Kidney (tissue), 13 donors: ENCODE measurements at regions not wholly inside any gene's neighbourhood (a gene's known extent, or its start where the extent isn't known, plus 50 kb on each side); places are given as distances from the start of the nearest gene placed in this dataset.

Experiments used
- DNase-seq, 5 donors: peaks; one replicate each; pipeline ENCODE4 v3.0.0-alpha.2; 2013 to 2020
- FAIRE-seq: peaks from 2 replicates; lab custom pipeline; 2012; peaks lifted over from hg19 to GRCh38; lab: Jason Lieb, UNC
- H3K27ac ChIP-seq, 2 donors: one replicate each; pipeline ENCODE4 v1.7.0; 2013; ENCODE audit warnings: low read depth in 2 of 2, low read length in 2 of 2, inconsistent platforms in 1 of 2
- H3K27me3 ChIP-seq: one replicate; pipeline ENCODE4 v1.7.1; 2013; ENCODE audit warnings: low read length, inconsistent platforms; ENCODE audit not compliant: control insufficient read depth, insufficient read depth
- H3K36me3 ChIP-seq, 3 donors: one replicate each; pipeline versions ENCODE4 v1.7.0 to v1.7.1; 2013; ENCODE audit warnings: low read length in 3 of 3, control low read depth in 1 of 3, inconsistent platforms in 1 of 3; ENCODE audit not compliant: insufficient read depth in 3 of 3, control insufficient read depth in 2 of 3
- H3K4me1 ChIP-seq, 3 donors: one replicate each; pipeline versions ENCODE4 v1.7.0 to v1.7.1; 2013; ENCODE audit warnings: low read length in 3 of 3, inconsistent platforms in 1 of 3, low read depth in 1 of 3; ENCODE audit not compliant: control insufficient read depth in 2 of 3, insufficient read depth in 2 of 3
- H3K4me3 ChIP-seq, 3 donors: one replicate each; pipeline versions ENCODE4 v1.7.0 to v1.8.1; 2013; ENCODE audit warnings: low read length in 3 of 3, control low read depth in 1 of 3, inconsistent platforms in 1 of 3
- H3K9ac ChIP-seq, 3 donors: one replicate each; pipeline versions ENCODE4 v1.7.0 to v1.7.1; 2013; ENCODE audit warnings: low read length in 3 of 3, control low read depth in 1 of 3, inconsistent platforms in 1 of 3
- H3K9me3 ChIP-seq, 3 donors: one replicate each; pipeline versions ENCODE4 v1.7.0 to v1.7.1; 2013; ENCODE audit warnings: low read length in 3 of 3, control low read depth in 1 of 3, inconsistent platforms in 1 of 3; ENCODE audit not compliant: control insufficient read depth in 2 of 3, insufficient read depth in 1 of 3
- CTCF ChIP-seq: IDR thresholded peaks from 3 replicates; pipeline ENCODE4 v1.5.1; 2012; ENCODE audit warnings: mild to moderate bottlenecking, moderate library complexity, borderline replicate concordance; ENCODE audit not compliant: insufficient read depth; ENCODE audit errors: extremely low read depth
- intact Hi-C: fragments of 100-400 bp; cut with DNase I; formaldehyde crosslinking; loops from one replicate; pipeline ENCODE4 v1.11.1; 2022
- donor health status: control.
- donor health status: control.
- donor health status: control.
- donor health status: control.
- donor health status: control.
- donor health status: DM: yes; HTN: yes; CAD: no.
- donor health status: Normal renal cell carcinoma (clear cell type).

GRCh38 chr2:59776726-59777008, 776.8 kb downstream of the BCL11A start:
- H3K36me3 ChIP-seq, result no peaks in the 10 kb centered on the region
- FAIRE-seq (no peak), DNase-seq (no peak)
- H3K9me3 ChIP-seq, result no peaks in the 10 kb centered on the region
- intact Hi-C loops, result no loop called here
- H3K4me1 ChIP-seq, result no peaks in the 10 kb centered on the region
- H3K27me3 ChIP-seq, result no peaks in the 10 kb centered on the region
- no peak overlapping the region for H3K4me3 ChIP-seq
- H3K27ac ChIP-seq, result no peak overlapping the region
- TF ChIP-seq CTCF, result no peak
- no peak overlapping the region for H3K9ac ChIP-seq

- TF ChIP-seq CTCF, result no peak
- Histone ChIP-seq H3K27ac (no peak overlapping the region), H3K9me3 (no peaks in the 10 kb centered on the region), H3K9ac (no peak overlapping the region), H3K36me3 (no peaks in the 10 kb centered on the region), H3K4me3 (no peak overlapping the region), H3K27me3 (no peaks in the 10 kb centered on the region), H3K4me1 (no peaks in the 10 kb centered on the region)
- DNase-seq, result no peak
- intact Hi-C loops, result no loop called here
- no peak for FAIRE-seq
These were observed 778.5 kb downstream of the BCL11A start for GRCh38 chr2:59774821-59775433.

GRCh38 chr2:59770651-59771050, 782.8 kb downstream of the BCL11A start:
- Histone ChIP-seq H3K9ac (no peak overlapping the region), H3K36me3 (no peaks in the 10 kb centered on the region), H3K27ac (no peak overlapping the region), H3K4me3 (no peak overlapping the region), H3K4me1 (no peaks in the 10 kb centered on the region), H3K9me3 (no peaks in the 10 kb centered on the region), H3K27me3 (no peaks in the 10 kb centered on the region)
- TF ChIP-seq CTCF, result no peak
- no peak for DNase-seq
- intact Hi-C loops, result no loop called here
- FAIRE-seq, result no peak

GRCh38 chr2:59761966-59762365, 791.5 kb downstream of the BCL11A start:
- Histone ChIP-seq H3K9ac (no peak overlapping the region), H3K27me3 (no peaks in the 10 kb centered on the region), H3K9me3 (no peaks in the 10 kb centered on the region), H3K4me1 (no peaks in the 10 kb centered on the region), H3K27ac (no peak overlapping the region), H3K36me3 (no peaks in the 10 kb centered on the region), H3K4me3 (no peak overlapping the region)
- intact Hi-C loops, result no loop called here
- no peak for DNase-seq
- FAIRE-seq, result no peak
- no peak for TF ChIP-seq CTCF
